Muscle layer of colon (tissue), 2 donors: ENCODE measurements at regions not wholly inside any gene's neighbourhood (a gene's known extent, or its start where the extent isn't known, plus 50 kb on each side); places are given as distances from the start of the nearest gene placed in this dataset.
"Not testable (repeated sequence)": the region's sequence is repeated elsewhere in the genome, so short reads cannot be mapped to it uniquely, and the experiment has no call there.

Experiments
- H3K27ac ChIP-seq: one replicate; pipeline ENCODE4 v1.7.0; 2013; ENCODE audit warnings: low read depth, mild to moderate bottlenecking, low read length, moderate library complexity
- H3K27me3 ChIP-seq, 2 donors: one replicate each; pipeline ENCODE4 v1.7.0; 2013; ENCODE audit warnings: low read length in 2 of 2, mild to moderate bottlenecking in 2 of 2; ENCODE audit not compliant: insufficient read depth in 2 of 2, control insufficient read depth in 1 of 2
- H3K36me3 ChIP-seq: one replicate; pipeline ENCODE4 v1.7.0; 2013; ENCODE audit warnings: mild to moderate bottlenecking, low read length; ENCODE audit not compliant: insufficient read depth
- H3K4me1 ChIP-seq: one replicate; pipeline ENCODE4 v1.7.0; 2013; ENCODE audit warnings: mild to moderate bottlenecking, low read length; ENCODE audit not compliant: insufficient read depth
- H3K4me3 ChIP-seq, 2 donors: one replicate each; pipeline ENCODE4 v1.7.0; 2013; ENCODE audit warnings: low read length in 2 of 2, low read depth in 1 of 2, mild to moderate bottlenecking in 1 of 2, moderate library complexity in 1 of 2
- H3K9ac ChIP-seq: one replicate; pipeline ENCODE4 v1.7.0; 2013; ENCODE audit warnings: low read length
- H3K9me3 ChIP-seq: one replicate; pipeline ENCODE4 v1.7.0; 2013; ENCODE audit warnings: mild to moderate bottlenecking, low read length
- donor health status: abdominal sarcoma.
- donor health status: Adenocarcinoma of cecum.

DNA sequence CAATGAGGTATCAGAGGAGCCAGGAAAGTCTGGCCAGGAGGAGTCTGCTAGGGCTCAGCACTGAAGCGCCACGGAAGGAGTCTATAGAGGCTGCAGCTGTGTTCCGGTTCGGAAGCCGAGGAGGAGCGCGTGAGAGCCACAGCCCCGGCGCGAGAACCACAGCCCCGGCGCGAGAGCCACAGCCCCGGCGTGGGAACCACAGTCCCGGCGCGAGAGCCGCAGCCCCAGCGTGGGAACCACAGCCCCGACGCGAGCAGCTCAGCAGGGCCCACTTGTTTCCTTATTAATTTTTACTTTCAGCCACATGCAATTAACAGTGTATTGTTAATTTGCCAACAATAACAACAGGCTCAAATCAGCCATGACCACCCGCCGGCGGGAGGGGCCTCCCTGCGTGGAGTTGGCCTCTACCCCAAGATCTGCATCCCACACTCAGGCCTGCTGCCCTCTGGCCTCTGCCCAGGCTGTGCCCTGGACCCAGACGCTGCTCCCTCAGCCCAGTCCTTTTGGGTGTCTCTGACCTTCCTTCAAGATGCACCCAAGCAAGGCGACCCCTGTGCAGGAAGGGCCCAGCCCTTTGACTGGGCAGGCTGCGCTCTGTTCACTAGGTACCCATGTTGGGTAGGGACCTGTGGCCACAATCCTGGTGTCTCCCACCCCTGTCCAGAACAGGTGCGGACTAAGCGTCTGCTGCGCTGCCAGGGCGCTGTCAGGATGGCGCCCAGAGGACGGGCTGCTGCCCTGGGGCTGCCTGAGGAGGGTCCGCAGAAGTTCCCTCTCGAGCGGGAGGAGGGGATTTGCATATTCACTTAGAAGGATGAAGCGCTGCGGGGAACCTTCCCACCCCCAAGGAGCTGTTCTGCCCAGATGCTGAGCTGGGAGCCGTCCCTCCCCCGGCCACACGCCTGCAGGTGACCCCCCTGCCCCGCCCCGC is 113.8 kb downstream of the ADRA2C start:
- Histone ChIP-seq H3K4me3 (no peak overlapping the region), H3K9ac (no peak overlapping the region), H3K4me1 (no peaks in the 10 kb centered on the region), H3K36me3 (no peaks in the 10 kb centered on the region), H3K9me3 (no peaks in the 10 kb centered on the region), H3K27ac (no peak overlapping the region), H3K27me3 (peaks cover 16 to 25% of the 10 kb centered on the region in 2 donors)

DNA sequence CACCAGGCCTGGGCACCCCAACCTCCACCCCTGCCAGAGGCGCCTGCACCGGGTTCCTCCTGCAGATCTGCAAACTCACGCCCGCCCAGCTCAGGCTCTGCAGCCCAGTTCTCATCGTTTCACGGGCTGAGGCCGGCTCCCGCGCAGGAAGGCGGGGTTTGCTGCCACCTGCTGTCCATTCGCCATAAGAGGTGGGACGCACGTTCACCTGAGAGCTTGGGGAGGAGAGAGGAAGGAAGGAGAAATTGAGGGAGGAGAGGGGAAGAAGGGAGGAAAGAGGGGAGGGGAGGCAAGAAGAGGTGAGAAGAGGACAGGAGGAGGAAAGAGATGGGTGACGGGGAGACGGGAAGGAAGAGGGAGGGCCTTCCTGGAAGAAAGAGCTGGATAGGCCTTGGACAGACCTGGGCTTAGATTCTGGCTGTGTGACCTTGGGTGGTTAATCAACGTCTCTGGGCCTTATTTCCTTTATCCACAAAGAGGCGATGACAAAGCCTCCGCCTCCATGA is 114.5 kb downstream of the ADRA2C start:
- Histone ChIP-seq H3K4me3 (no peak overlapping the region), H3K27ac (no peak overlapping the region), H3K9me3 (no peaks in the 10 kb centered on the region), H3K9ac (no peak overlapping the region), H3K36me3 (no peaks in the 10 kb centered on the region), H3K4me1 (no peaks in the 10 kb centered on the region), H3K27me3 (peaks cover 16 to 20% of the 10 kb centered on the region in 2 donors)

DNA sequence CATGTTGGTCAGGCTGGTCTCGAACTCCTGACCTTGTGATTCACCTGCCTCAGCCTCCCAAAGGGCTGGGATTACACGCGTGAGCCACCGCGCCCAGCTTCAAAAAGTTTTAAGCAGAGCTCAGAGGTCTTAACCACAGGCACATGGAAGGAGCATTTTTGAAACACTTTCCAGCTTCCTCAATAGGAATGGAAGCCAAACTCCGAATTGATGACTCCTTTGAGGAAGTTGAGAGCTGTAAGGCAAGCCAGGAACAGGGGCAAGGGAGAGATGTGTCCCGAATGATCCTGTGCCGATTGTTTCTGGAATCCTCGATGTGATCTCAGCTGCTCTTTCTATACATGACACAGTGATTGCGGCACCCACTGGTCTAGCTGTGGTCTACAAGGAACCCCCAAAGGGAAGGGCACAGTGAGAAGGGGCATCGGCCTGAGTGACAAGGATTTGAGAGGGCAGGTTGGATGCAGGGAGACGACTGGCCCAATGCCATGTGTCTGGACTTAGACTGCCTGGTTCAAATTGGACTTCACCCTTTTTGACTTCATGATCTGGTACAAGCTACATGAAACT is 116.2 kb downstream of the ADRA2C start:
- H3K4me3 ChIP-seq, H3K36me3 ChIP-seq, H3K9ac ChIP-seq, H3K9me3 ChIP-seq, H3K27ac ChIP-seq, H3K4me1 ChIP-seq: not testable (repeated sequence)
- peaks cover 16 to 20% of the 10 kb centered on the region in 2 donors for H3K27me3 ChIP-seq

DNA sequence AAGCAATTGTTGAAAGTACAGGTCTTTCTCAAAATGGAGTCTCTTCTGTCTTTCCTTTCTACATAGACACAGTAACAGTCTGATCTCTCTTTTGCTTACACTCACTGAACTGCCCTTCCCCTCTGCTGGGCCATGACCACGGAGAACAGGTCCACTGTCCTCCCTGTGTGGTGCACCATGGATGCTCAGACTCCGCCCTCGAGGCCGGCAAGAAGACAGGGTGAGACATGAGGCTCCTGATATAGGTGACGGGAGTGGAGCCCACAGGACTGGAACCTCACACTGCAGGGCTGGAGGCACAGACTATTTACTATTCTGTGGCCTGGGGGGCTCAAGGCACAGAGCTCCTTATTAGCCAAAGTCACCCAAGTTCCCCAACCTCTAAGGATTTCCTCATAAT is 118.1 kb downstream of the ADRA2C start:
- not testable (repeated sequence) for H3K9ac ChIP-seq, H3K9me3 ChIP-seq, H3K36me3 ChIP-seq, H3K4me1 ChIP-seq, H3K27ac ChIP-seq, H3K4me3 ChIP-seq
- H3K27me3 ChIP-seq, result peaks cover 11 to 18% of the 10 kb centered on the region in 2 donors

DNA sequence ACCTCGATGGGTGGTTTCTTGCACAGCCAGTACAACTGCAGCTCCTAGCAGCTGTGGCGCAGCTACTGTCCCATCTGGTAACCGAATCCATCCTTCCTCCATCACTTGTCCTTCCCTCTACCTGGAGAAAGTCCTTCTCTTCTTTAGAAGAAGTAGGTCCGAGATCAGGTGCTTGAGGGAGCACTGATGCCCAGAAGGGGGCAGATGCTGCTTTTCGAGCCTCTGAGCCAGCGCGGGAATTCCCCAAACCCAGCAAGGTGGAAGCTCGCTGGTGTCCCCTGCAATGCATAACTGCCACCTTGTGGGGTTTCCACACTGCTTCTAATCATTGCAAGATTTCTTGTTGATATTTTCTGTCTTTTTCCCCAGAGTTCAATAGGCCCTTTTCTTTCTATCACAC is 127.4 kb downstream of the ADRA2C start:
- not testable (repeated sequence) for H3K9me3 ChIP-seq, H3K4me1 ChIP-seq, H3K4me3 ChIP-seq, H3K27me3 ChIP-seq, H3K27ac ChIP-seq, H3K36me3 ChIP-seq, H3K9ac ChIP-seq

DNA sequence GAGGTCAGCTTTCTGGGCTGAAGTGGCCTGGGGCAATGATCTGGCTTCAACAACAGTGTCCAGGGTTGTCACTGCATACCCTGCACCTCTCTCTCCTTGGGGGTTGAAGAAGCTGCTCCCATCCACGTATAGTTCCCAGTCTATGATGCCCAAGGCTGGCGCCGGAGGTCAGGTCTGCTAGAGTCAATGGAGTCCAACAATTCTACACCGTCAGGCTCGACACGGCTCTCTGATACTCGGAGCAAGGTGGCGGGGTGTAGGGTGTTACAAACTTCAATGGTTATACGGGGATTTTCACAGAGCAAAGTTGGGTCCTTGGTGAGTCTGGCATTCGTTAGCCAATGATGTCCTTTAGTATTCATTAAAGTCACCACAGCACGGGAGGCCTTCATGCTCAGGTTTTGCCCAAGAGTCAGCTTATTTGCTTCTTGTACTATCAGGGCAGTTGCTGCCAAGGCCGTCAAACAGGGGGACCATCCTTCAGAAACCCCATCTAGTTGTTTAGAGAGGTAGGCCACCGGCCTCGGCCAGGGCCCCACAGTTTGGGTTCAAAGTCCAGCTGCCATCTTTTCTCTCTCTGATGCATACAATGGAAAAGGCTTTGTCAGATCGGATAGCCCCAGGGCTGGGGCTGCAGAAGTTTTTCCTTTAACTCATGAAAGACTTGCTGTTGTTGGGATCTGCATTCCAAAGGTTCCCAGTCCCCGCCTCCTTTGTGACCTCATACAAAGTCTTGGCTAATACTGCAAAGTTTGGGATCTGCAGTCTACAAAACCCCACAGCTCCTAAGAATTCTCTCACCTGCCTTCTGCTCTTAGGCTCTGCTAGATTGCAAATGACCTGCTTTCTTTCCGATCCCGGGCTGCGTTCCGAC is 128.1 kb downstream of the ADRA2C start:
- not testable (repeated sequence) for H3K36me3 ChIP-seq, H3K4me3 ChIP-seq, H3K9ac ChIP-seq, H3K4me1 ChIP-seq, H3K27me3 ChIP-seq, H3K27ac ChIP-seq, H3K9me3 ChIP-seq

DNA sequence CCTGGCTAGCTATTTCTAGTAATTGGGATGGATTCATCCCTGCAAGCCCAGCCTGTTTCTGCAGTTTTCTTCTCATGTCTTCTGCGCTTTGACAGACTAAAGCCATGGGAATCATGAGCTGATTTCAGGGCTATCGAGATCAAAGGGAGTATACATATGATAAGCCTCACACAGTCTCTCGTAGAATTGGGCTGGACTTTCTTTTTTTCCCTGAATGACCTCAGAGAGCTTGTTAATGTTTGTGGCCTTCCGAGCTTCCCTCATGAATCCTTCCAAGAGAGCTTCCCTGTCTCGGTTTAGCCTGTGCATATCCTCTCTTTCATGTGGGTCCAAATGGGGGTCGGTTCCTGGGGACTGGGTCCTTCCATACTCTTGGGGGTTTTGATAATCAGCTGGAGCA is 130.3 kb downstream of the ADRA2C start:
- Histone ChIP-seq H3K4me1 (no peaks in the 10 kb centered on the region), H3K9me3 (no peaks in the 10 kb centered on the region), H3K27me3 (no peaks in the 10 kb centered on the region), H3K4me3 (no peak overlapping the region), H3K9ac (no peak overlapping the region), H3K36me3 (no peaks in the 10 kb centered on the region), H3K27ac (no peak overlapping the region)

DNA sequence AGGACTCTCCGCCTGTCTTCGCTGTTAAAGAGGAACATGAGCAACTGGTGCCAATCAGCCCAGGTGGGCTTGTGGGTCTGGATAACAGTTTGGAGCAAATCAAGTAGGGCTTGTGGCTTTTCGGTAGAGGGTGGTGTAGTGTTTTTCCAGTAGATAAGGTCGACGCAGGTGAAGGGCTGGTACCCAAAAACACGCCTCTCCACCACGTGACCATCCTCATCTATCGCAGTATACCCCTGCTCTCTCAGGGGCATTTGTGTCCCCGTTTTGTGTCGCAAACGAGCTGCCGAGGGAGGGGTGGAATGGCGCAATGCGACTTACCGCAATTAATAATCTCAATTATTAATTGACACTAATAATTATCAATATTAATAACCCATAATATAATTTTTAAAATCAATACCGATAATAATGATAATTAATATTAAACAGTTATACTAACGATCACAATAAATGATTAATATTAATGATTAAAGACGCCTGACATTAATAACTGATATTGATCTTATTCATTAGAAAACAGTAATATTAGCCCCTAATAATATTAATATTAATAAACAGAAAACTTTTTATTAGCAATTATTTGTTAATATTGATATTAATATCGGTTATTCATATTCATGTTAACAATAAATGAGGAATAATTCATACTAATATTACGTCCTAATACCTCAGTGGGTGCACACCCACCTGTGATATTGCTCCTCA is 130.8 kb downstream of the ADRA2C start:
- not testable (repeated sequence) for H3K36me3 ChIP-seq, H3K9me3 ChIP-seq, H3K9ac ChIP-seq, H3K4me1 ChIP-seq, H3K4me3 ChIP-seq, H3K27me3 ChIP-seq, H3K27ac ChIP-seq

DNA sequence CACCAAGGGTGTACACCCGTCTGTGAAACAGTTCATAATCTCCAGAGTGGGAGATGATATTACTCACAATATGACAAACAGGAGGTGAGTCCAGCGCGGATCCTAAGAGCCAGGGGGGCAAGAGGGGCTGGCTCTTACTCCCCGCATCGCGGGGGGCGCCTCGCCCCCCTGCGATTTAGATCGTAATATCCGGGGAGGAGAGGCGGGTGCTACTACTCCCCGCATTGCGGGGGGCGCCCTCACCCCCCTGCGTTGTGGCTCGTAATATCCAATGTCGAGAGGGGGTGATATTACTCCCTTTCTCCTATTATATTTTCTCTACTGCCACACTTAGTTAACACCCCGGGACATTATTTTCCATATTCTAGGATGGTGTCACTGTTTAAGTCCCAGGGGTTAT is 131.9 kb downstream of the ADRA2C start:
- Histone ChIP-seq H3K4me1 (no peaks in the 10 kb centered on the region), H3K27me3 (no peaks in the 10 kb centered on the region), H3K9ac (no peak overlapping the region), H3K4me3 (no peak overlapping the region), H3K27ac (no peak overlapping the region), H3K36me3 (no peaks in the 10 kb centered on the region), H3K9me3 (no peaks in the 10 kb centered on the region)

DNA sequence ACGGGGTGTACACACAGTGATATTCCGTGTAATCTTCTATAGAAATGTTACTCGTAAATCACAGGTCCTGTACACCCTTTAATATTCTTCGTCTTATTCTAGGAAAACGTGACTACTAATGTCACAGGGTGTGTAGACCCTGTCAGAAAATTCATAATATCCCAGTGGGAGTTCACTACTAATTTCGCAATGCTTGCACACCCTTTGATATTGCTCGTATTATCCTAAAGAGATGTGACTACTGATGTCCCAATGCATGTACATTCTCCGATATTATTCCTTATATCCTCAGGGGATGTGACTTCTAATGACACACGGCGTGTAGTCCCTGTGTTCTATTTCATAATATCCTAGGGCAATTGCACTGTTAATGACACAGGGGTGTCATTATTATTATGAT is 132.7 kb downstream of the ADRA2C start:
- not testable (repeated sequence) for H3K27ac ChIP-seq, H3K9ac ChIP-seq, H3K27me3 ChIP-seq, H3K9me3 ChIP-seq, H3K4me3 ChIP-seq, H3K36me3 ChIP-seq, H3K4me1 ChIP-seq
